HTR-8/SVneo (cell line): ENCODE measurements at regions not wholly inside any gene's neighbourhood (a gene's known extent, or its start where the extent isn't known, plus 50 kb on each side); places are given as distances from the start of the nearest gene placed in this dataset.
"Not testable (repeated sequence)": the region's sequence is repeated elsewhere in the genome, so short reads cannot be mapped to it uniquely, and the experiment has no call there.

Experiments used
- DNase-seq: peaks from one replicate; pipeline ENCODE4 v3.0.0; 2011; ENCODE audit warnings: low spot score, mixed read lengths; ENCODE audit not compliant: insufficient read length
- FAIRE-seq: peaks from 2 replicates; lab custom pipeline; 2011; peaks lifted over from hg19 to GRCh38; lab: Jason Lieb, UNC

- DNase-seq = no peak
Observed at GRCh38 chr15:66863390-66864085, 161.5 kb downstream of the SMAD6 start.

GRCh38 chr15:66864086-66864830, 162.2 kb downstream of the SMAD6 start:
- FAIRE-seq = no peak
- DNase-seq = no peak

More at GRCh38 chr15:66863390-66864085, 161.5 kb downstream of the SMAD6 start:
- FAIRE-seq = no peak

DNA sequence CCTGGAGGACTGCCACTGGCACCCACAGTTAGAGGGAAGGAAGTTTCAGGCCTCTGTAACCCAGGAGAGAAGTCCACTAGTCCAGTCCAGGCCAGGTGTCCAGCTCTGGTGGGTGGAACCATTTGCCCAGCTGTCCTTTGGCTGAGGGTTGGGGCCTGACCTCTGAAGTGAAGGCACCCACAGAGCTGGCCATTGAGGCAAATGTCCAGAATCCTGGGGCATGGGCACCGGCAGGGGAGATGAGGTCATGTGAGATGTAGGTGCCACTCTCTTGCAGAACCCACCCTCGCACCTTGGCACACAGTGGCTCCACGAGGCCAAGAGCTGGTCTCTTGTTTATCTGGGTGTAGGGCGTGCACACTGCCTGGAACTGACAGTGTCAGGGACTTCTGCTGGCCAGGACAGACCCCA, 162.8 kb downstream of the SMAD6 start:
- DNase-seq (no peak), FAIRE-seq (no peak)

- FAIRE-seq = no peak
Observed at GRCh38 chr15:66865622-66866611, 163.9 kb downstream of the SMAD6 start.

GRCh38 chr15:66866656-66867055, 164.6 kb downstream of the SMAD6 start:
- no peak for DNase-seq
- no peak for FAIRE-seq

More at GRCh38 chr15:66865622-66866611, 163.9 kb downstream of the SMAD6 start:
- DNase-seq = no peak

DNA sequence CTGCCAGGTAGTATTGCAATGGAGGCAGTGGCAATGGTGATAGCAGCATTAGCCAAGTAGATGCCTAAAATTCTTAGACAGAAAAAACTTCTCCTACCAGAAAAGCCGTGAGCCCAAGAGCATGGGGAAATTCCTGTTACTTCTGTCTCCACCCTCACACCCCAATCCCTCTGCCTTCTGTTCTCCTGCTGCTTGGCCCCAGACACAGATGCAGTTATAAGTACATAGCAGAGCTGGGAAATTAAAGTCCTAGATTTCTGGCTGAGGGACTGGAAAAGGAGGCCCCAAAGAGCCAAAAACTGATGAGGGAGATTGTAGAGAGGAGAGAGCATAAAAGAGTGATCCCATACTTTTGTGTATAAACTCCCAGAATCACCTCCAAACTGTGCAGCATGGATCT, 166.9 kb downstream of the SMAD6 start:
- FAIRE-seq (no peak), DNase-seq (no peak)

- no peak for DNase-seq
- no peak for FAIRE-seq
Observed at GRCh38 chr15:66870880-66871388, 168.9 kb downstream of the SMAD6 start.

DNA sequence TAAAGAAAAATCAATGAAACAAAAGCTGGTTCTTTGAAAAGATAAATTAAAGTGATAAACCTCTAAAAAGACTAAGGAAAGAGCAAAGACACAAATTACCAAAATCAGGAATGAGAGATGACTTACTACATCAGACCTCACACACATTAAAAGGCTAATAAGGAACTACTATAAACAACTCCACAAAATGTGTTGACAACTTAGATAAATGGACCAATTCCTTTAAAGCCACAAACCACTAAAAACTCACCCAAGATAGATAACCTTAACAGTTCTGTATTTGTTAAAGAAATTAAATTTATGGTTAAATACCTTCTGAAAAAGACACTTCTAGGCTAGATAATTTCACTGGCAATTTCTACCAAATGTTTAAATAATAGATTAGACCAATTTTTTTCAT, 170.4 kb downstream of the SMAD6 start:
- FAIRE-seq (no peak), DNase-seq (no peak)

DNA sequence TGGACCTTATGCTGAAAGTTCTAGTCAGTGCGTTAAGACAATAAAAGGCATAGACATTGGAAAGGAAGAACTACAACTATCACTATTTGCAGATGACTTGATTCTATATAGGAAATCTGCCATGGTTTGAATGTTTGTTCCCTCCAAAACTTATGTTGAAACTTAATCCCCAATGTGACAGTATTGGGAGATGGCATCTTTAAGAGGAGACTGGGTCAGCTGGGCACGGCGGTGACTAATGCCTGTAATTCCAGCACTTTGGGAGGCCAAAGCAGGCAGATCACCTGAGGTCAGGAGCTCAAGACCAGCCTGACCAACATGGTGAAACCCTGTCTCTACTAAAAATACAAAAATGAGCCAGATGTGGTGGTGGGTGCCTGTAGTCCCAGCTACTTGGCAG, 171.3 kb downstream of the SMAD6 start:
- FAIRE-seq, DNase-seq: not testable (repeated sequence)

GRCh38 chr15:66873856-66874255, 171.8 kb downstream of the SMAD6 start:
- FAIRE-seq (no peak), DNase-seq (no peak)

GRCh38 chr15:66875588-66876420, 173.8 kb downstream of the SMAD6 start:
- DNase-seq (no peak), FAIRE-seq (no peak)

DNA sequence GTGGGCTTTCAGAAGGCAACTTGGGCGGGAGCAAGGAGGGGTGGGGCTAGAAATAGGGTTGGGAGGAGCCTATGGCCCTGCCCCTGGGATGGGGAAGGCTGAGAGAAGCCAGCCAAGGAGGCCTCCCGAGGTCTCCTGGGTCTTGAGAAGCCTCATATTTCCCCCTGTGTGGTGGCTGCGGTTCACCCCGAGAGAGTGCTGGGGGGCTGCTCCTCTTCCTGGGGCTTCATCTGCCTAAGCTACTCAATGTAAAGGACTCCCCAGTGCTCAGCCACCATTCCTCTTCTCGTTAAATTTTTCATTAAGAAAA, 174.3 kb downstream of the SMAD6 start:
- FAIRE-seq = no peak
- no peak for DNase-seq

- peak; percentile 65 for FAIRE-seq
- no peak for DNase-seq
Observed at GRCh38 chr15:66876731-66877476, 174.9 kb downstream of the SMAD6 start.

GRCh38 chr15:66877477-66878271, 175.6 kb downstream of the SMAD6 start:
- no peak for FAIRE-seq
- no peak for DNase-seq

GRCh38 chr15:66878761-66879160, 176.7 kb downstream of the SMAD6 start:
- no peak for DNase-seq
- FAIRE-seq = no peak

DNA sequence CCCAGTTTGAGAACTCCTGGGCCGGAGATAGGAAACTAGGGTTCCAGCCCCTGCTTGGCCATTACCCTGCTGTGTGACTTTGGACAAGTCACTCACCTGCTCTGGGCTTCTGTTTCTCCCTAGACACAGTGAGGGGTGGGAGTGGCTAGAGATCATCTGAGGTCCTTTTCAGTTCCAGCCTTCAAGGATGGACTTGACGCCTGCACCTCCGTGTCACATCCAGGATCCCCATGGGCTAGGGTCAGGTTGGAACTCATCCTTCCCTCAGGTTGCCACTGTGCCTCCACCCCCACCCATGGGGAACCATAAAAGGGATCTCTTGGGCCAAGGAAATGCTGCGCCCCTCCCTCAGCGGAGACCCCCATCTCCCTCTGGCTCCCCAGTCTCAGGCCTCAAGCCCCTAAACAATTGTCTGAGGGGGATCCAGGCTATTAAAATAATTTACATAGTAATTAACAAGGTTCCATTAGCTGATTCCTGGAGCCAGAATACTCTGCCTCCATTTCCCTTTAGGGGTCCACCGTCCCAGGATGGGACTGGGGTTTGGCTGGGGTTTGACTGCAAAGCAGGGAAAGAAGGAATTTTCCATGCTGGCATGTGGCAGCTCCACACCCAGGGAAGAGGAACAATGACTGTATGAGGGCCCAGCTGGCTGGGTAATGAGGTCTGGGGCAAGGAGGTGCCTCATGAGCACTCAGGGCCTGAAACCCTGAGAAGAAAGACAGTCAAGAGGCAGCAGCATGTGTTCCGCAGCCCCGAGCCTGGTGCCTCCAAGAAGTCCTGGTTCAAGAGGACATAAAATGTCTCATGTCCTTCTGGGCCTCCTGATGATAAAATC, 177.7 kb downstream of the SMAD6 start:
- FAIRE-seq = no peak

More for the DNA sequence above, 177.7 kb downstream of the SMAD6 start:
- DNase-seq = no peak
